Stimulated activated CD4-positive, alpha-beta T cell treated with anti-CD3 and anti-CD28 coated beads, Interleukin-1b, Interleukin-23, amount 100 ng/mL, for 4 hours (primary cell): ENCODE measurements at regions not wholly inside any gene's neighbourhood (a gene's known extent, or its start where the extent isn't known, plus 50 kb on each side); places are given as distances from the start of the nearest gene placed in this dataset.

ENCODE experiments used
- DNase-seq, 2 donors: peaks; one replicate each; pipeline ENCODE4 v3.0.0-alpha.2; 2020; ENCODE audit warnings: low read depth in 2 of 2

- DNase-seq = no peak
Observed at GRCh38 chr5:152337484-152337883, 67.6 kb downstream of the NMUR2 start.

- DNase-seq = no peak
Observed at GRCh38 chr5:152335461-152335860, 69.6 kb downstream of the NMUR2 start.

- DNase-seq = no peak
Observed at GRCh38 chr5:152332716-152333460, 72.2 kb downstream of the NMUR2 start.

GRCh38 chr5:152331718-152332117, 73.4 kb downstream of the NMUR2 start:
- no peak for DNase-seq

GRCh38 chr5:152331006-152331405, 74.1 kb downstream of the NMUR2 start:
- DNase-seq = no peak

GRCh38 chr5:152329761-152330283, 75.3 kb downstream of the NMUR2 start:
- no peak for DNase-seq

GRCh38 chr5:152329207-152329606, 75.9 kb downstream of the NMUR2 start:
- DNase-seq = no peak

GRCh38 chr5:152315942-152316341, 89.1 kb downstream of the NMUR2 start:
- DNase-seq = no peak

- no peak for DNase-seq
Observed at GRCh38 chr5:152314196-152314829, 90.8 kb downstream of the NMUR2 start.

GRCh38 chr5:152309926-152310450, 95.1 kb downstream of the NMUR2 start:
- no peak for DNase-seq

- DNase-seq = no peak
Observed at GRCh38 chr5:152306386-152306785, 98.7 kb downstream of the NMUR2 start.

GRCh38 chr5:152305525-152305924, 99.6 kb downstream of the NMUR2 start:
- DNase-seq = no peak

- no peak for DNase-seq
Observed at GRCh38 chr5:152303841-152304240, 101.2 kb downstream of the NMUR2 start.

- DNase-seq = no peak
Observed at GRCh38 chr5:152297866-152298265, 107.2 kb downstream of the NMUR2 start.

- no peak for DNase-seq
Observed at GRCh38 chr5:152293189-152293588, 111.9 kb downstream of the NMUR2 start.

GRCh38 chr5:152290181-152290580, 114.9 kb downstream of the NMUR2 start:
- no peak for DNase-seq

GRCh38 chr5:152288917-152289595, 116.0 kb downstream of the NMUR2 start:
- no peak for DNase-seq

- DNase-seq = no peak
Observed at GRCh38 chr5:152288499-152288898, 116.6 kb downstream of the NMUR2 start.

GRCh38 chr5:152285764-152286163, 119.3 kb downstream of the NMUR2 start:
- no peak for DNase-seq

- no peak for DNase-seq
Observed at GRCh38 chr5:152282331-152282730, 122.7 kb downstream of the NMUR2 start.

- no peak for DNase-seq
Observed at GRCh38 chr5:152277936-152278335, 127.1 kb downstream of the NMUR2 start.

GRCh38 chr5:152274224-152274623, 130.9 kb downstream of the NMUR2 start:
- no peak for DNase-seq
